ENCODE measurements at regions not wholly inside any gene's neighbourhood (a gene's known extent, or its start where the extent isn't known, plus 50 kb on each side); places are given as distances from the start of the nearest gene placed in this dataset.

- no peaks in the 10 kb centered on the region for H3K27me3 ChIP-seq (ENCODE audit: control insufficient read depth, insufficient read depth, low read length)
- POLR2A ChIA-PET (ENCODE audit: unreplicated experiment): no interaction called here
- H3K4me2 ChIP-seq (ENCODE audit: low read depth, low read length): no peak overlapping the region
- H4K8ac ChIP-seq (ENCODE audit: low read depth in 2 of 2, low read length in 2 of 2): no peak overlapping the region
- no peak overlapping the region for H3K18ac ChIP-seq (ENCODE audit: low read depth, low read length)
- H2AFZ ChIP-seq (replicated peaks; ENCODE audit: low read length, poor library complexity): no peak overlapping the region
- no peak overlapping the region for H3K23ac ChIP-seq (ENCODE audit: low read depth, low read length)
- in situ Hi-C loops (cut with MboI; ENCODE audit: low sequenced_read_pairs): no loop called here
- no peak overlapping the region for H2BK120ac ChIP-seq (ENCODE audit: low read depth, low read length)
- ATAC-seq (ENCODE audit: low read depth): no peak
- H4K20me1 ChIP-seq (ENCODE audit: insufficient read depth, low read length): no peaks in the 10 kb centered on the region
- no peaks in the 10 kb centered on the region for H3K9me3 ChIP-seq (ENCODE audit: control insufficient read depth, insufficient read depth, low read length)
- no peak overlapping the region for H3K4me3 ChIP-seq (ENCODE audit: insufficient read depth, low read depth, low read length)
- H2BK15ac ChIP-seq (ENCODE audit: low read depth, low read length): no peak overlapping the region
- no peak for DNase-seq
- H3K56ac ChIP-seq (ENCODE audit: extremely low read depth, insufficient read depth, low read length): no peak overlapping the region
- H3K9me1 ChIP-seq (ENCODE audit: insufficient read depth, low read length): no peaks in the 10 kb centered on the region
- H3K79me1 ChIP-seq (ENCODE audit: low read depth in 1 of 2, low read length in 2 of 2): no peaks in the 10 kb centered on the region
- no peak overlapping the region for H3K9ac ChIP-seq (ENCODE audit: low read depth, low read length)
- no peak overlapping the region for H2BK20ac ChIP-seq (ENCODE audit: low read depth, low read length)
- H2AK5ac ChIP-seq (ENCODE audit: low read depth, low read length): no peak overlapping the region
- intact Hi-C loops (cut with micrococcal nuclease): no loop called here
- no peak overlapping the region for H4K5ac ChIP-seq (ENCODE audit: low read depth, low read length)
- no peak overlapping the region for H2BK5ac ChIP-seq (ENCODE audit: low read depth, low read length, poor library complexity, severe bottlenecking)
- no peaks in the 10 kb centered on the region for H3K36me3 ChIP-seq (ENCODE audit: control insufficient read depth, insufficient read depth, low read length)
- no TSS peak for BruUV-seq (replicated peaks)
- no peak overlapping the region for H3K4ac ChIP-seq (ENCODE audit: low read depth, low read length)
- no peak overlapping the region for H3K27ac ChIP-seq (ENCODE audit: insufficient read depth, low read length)
- no peak overlapping the region for H2AK9ac ChIP-seq (replicated peaks; ENCODE audit: low read depth, low read length, poor library complexity)
- CTCF ChIA-PET: no interaction called here
- WGBS, 2 experiments (ENCODE audit: extremely low coverage in 2 of 2, insufficient read length in 1 of 2): no CpG with 5 or more reads among the region's 2 CpGs
- H4K91ac ChIP-seq (ENCODE audit: insufficient read depth, low read depth, low read length): no peak overlapping the region
- no peak overlapping the region for H3K14ac ChIP-seq (replicated peaks; ENCODE audit: low read depth, low read length)
- dilution Hi-C loops (cut with HindIII; ENCODE audit: low sequenced_read_pairs, unreplicated experiment): no loop called here
- H3K4me1 ChIP-seq (ENCODE audit: control insufficient read depth, insufficient read depth, low read length): no peaks in the 10 kb centered on the region
- TF ChIP-seq CHD1 (IDR thresholded peaks at IDR 0.05; ENCODE audit: low read depth, low read length) (no peak), CEBPB (IDR thresholded peaks at IDR 0.05; ENCODE audit: low read depth, low read length) (no peak), BHLHE40 (IDR thresholded peaks at IDR 0.05; ENCODE audit: low read depth, low read length) (no peak), MAFK (IDR thresholded peaks at IDR 0.05; ENCODE audit: low read depth, low read length) (no peak), FOS (IDR thresholded peaks at IDR 0.05; ENCODE audit: low read depth, low read length) (no peak), RCOR1 (IDR thresholded peaks at IDR 0.05; ENCODE audit: insufficient replicate concordance, low read length) (no peak), RAD21 (IDR thresholded peaks at IDR 0.05; ENCODE audit: low read length) (no peak)
Measured at GRCh38 chr5:105874316-105874715, 1796.4 kb downstream of the EFNA5 start.

Data from IMR-90 (cell line).